GM15510 (cell line): ENCODE measurements at regions not wholly inside any gene's neighbourhood (a gene's known extent, or its start where the extent isn't known, plus 50 kb on each side); places are given as distances from the start of the nearest gene placed in this dataset.

Source experiments
- POLR2A ChIP-seq: IDR thresholded peaks from 3 replicates; pipeline ENCODE4 v1.6.1; 2011; ENCODE audit warnings: borderline replicate concordance; ENCODE audit not compliant: insufficient read length; ENCODE audit errors: extremely low read depth

DNA sequence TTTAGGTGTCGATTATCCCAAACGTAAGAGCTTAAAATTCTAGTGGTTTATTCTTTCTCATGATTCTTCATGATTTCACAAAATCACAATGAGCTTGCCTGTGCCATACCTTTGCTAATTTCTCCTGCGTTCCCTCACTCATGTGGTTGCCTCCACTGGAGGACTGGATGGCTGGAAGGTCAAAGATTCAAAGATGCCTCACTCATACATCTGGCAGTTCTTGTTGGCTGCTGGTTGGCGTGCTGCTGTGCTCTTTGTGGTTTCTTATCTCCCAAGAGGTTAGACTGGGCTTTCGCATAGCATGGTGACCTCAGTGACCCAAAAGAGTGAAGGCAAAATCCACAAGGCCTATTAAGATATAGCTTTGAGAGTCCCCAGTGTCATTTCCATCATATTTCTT, 877.6 kb upstream of the AUTS2 start:
- TF ChIP-seq POLR2A, result no peak

DNA sequence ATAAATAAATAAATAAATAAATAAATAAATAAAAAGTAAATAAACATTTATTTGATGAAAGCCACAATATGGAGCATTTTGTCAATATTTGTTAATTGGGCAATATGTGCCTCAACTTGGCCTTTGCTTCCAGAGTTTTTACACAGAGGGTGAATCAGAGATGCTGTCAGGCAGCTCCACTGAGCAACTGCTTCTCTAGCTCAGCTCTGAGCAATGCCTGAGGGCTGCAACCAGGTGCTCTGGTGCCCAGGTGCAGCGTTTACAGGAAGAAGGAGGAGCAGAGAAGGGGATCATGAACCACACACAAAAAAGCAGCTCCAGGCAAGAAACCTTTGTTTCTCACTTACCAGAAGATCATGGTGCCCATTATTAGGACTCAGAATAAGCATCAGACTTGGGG, 876.2 kb upstream of the AUTS2 start:
- no peak for TF ChIP-seq POLR2A

DNA sequence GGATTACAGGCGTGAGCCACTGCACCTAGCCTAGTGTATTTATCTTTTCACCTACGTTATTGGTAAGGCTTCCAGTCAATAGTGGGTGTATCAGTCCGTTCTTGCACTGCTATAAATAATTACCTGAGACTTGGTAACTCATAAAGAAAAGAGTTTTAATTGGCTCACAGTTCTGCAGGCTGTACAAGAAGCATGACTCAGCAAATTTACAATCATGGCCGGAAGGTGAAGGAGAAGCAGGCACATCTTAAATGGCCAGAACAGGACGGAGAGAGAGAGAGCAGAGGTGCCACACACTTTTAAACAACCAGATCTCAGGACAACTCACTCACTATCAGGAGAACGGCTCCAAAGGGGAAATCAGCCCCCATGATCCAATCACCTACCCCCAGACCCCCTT, 873.3 kb upstream of the AUTS2 start:
- no peak for TF ChIP-seq POLR2A

DNA sequence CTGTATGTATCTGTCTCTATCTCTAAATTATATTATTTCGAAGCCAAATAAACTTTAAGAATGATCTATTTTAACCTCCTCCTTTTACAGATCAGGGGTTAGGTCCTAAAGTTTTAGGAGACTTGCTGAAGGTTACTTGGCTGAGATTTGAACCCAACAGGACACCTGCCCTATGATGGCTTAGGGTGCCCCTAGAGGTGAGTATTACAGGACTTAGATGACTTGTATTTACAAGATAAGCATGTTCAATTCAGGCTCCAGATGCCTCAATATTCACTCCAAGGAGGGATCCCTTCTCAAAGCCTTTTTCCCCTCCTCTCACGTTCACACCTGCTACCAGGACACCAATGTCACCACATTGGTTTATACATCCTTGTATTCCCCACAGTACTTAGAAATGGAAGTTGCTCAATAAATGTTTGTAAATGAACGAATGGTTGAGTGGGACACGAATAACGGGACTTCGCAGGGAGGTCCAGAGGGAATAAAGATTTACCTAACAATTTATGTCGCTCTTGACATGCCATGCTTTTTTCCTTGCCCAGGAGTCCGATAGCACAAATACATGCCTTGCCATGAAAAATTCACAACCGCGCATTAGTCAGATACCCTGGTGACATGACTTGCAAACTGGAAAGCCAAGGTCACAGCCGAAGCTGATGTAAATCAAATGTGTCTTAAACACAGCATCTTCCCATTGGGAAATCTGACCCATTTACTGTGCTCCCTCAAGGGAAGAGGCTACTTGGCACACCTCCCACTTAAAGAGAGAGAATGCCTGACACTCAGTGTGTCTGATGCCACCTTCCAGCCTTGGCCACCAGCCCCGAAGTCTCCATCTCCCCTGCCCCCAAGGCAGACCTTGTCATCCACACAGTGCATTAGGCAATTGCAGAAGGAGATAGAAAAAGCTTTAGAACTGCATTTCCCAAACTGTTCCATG, 872.2 kb upstream of the AUTS2 start:
- TF ChIP-seq POLR2A, result no peak

DNA sequence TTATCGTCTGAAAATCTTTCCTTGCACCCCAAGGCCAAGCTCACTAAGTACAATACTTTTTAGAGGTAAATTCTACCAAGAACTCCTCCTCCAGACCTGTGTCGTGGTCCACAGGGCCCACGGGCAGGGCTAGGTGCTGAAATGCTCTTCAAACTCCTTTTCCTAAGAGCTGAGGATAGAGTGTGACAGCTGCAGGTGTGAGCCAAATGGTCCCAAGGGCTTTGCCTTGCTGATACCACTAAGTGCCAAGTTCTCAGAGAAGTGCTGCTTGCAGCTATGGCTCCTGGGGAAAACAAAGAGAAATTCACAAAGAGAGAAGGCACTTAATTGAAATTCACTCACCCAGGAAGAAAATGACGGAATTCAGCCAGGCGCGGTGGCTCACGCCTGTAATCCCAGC, 868.9 kb upstream of the AUTS2 start:
- TF ChIP-seq POLR2A, result no peak

DNA sequence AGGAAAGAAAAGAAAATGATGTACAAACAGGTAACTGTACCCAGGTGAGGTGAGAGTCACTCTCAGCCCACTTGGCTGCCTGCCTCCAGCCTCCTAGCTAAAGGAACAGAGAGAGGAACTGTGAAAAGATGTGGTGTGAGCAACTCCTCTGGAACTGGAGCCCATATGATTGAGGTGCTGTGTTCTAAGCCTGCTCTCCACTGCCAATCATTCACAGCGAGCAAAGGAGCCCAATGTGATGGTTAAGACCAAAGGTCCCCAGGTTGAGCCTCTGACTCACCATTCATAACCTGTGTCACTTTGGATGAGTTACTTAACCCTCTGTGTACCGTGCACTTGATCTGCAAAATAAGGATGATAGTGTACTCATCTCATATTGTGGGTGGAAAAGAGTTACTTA, 868.1 kb upstream of the AUTS2 start:
- TF ChIP-seq POLR2A, result no peak

DNA sequence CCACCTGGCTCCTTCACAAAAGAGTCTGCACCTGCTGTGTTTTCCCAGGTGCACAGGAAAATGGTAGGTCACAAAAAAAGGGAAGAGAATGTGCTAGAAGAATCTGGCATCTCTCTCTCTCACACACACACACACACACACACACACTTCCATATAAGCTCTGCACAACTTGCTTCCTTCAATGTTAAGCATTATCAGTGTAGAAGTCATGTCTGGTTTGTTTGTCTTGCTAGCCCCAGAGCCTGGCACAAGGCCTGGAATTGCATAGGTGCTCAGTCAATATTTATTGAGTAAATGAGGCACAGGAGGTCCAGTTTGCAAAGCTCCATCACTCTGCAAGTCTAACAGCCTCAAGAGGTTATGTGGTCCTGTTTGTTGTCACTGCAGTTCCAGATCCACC, 867.3 kb upstream of the AUTS2 start:
- no peak for TF ChIP-seq POLR2A

DNA sequence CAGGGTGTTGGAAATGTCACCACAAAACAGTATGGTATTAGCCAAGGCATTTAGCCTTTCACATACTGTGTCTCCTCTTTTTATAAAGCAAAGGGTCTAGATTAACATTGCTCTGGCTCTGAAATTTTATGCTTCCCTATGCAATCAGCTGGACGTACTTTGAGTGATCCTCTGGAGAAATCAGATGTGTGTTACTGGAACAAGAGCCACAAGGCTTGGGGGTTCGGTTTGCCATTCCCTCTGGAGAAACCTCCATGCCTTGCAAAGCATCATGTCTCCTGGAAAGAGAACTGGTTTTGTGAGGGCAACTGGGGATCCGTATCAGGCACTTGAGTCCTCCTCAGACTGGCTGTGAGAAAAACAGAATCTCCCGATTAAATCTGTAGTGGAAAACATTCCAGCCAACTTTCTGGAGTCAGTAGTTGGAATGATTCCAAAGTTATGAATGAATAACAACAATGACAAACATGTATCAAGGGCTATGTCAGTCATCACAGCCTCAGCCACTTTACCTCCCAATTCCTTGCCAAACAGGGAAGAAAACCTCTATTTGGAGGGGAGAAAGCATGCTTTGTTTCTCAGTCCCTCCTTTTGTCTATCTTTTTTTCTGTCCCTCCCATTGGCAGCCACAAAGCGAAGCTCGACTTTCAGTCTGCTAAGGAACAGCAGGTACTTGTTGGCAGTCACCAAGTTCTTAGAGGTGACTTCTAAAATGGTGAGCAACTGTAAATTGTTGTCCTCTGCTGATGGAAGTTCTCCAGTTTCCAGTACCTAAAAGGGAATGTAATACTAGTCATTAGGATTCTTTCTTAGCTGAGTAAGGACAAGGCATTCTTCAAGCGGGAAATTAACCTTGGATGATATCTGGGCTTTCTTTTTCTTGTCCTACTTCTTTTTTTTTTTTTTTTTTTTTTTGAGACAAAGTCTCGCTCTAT, 864.8 kb upstream of the AUTS2 start:
- TF ChIP-seq POLR2A, result no peak

DNA sequence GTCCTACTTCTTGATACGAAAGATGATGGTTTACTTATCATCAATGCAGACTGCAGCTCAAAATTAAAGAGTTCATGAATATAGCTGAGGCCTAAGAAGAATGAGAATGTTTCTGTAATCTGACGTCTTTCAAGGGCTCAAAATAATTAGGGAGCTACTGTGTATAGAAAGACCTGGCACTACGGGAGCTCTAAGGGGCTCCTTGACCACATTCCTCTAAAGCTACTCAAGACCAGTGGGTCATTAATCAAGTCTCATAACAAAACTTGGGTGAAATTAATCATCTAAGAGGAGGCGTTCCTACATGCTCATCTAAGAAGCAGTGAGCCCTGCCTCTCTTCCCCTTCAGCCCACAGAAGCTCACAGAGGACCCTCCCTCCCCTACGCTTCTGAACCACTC, 863.8 kb upstream of the AUTS2 start:
- TF ChIP-seq POLR2A, result no peak

DNA sequence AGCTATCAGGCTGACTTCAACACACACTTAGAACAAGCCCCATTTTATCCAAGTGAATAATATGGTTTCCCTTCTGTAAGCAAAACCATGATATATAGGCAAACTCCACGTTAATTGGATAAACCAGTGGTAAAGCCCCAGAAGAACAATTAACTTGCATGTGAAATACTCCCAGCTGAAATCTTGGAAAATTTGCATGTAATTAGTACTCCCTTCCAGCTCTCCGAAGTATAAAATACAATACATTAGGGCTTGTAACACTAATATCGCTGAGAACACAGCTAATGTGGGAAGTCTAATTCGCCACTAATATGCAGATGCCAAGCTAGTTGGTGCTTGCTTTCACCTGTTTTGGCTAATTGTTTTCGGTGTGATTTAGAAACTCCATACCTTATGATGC, 859.0 kb upstream of the AUTS2 start:
- no peak for TF ChIP-seq POLR2A

DNA sequence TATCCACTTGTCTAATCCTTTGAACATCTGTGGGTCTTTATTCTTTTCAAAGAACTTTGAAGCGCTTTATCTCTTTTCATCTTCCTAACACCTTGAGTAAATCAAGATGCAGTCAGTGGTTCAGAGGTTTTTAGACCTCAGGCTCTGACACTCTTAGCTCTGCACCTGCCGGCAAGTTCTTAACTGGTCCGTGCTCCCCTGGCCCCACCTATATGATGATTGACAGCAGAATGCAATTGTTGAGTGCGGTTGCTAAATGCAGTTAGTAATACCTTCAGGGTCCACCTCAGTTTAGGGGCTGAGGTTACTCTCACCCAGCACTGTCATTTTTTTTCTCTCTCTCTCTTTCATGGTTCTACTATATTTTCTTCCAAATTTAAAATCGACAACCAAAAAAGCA, 854.2 kb upstream of the AUTS2 start:
- TF ChIP-seq POLR2A, result no peak

DNA sequence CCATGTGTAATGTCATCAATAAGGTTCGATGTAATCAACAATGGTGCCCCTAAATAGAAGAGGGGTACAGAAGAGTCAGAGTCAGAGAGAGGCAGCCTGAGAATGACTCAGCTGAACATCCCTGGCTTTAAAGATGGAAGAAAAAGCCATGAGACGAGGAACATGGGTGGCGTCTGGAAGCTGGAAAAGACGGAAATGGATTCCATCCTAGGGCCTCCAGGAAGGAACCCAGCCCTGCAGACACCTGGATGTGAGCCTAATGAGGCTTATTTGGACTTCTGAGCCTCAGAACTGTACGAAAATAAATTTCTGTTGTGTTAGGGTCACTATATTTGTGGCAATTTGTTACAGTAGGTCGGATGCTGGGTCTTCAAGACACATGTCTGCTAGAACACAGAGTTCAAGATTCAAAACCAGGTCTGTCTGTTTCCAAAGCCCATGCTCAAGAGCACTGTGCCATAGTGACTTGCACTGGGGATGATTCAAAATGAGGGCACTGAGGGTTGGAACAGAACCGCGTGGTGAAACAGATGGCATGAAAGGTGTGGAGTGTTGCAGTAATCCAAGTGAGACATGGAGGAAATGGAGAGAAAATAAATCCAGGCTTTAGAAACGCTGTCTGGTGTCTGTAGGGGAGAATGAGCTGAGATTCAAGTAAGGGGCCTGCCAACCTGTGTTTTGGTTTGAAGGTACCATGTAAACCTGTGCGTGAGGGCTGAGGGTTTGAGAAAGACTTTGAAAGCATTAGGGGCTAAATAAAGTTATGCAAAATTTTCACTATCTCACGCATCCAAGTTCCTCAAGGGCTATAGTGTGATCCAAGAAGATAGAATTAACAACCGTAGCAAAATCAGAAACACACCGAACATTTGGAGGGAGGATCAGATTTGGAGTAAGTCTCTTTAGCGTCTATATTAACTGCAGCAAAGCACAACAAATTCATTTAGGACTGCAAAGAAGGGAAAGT, 849.1 kb upstream of the AUTS2 start:
- TF ChIP-seq POLR2A, result no peak

DNA sequence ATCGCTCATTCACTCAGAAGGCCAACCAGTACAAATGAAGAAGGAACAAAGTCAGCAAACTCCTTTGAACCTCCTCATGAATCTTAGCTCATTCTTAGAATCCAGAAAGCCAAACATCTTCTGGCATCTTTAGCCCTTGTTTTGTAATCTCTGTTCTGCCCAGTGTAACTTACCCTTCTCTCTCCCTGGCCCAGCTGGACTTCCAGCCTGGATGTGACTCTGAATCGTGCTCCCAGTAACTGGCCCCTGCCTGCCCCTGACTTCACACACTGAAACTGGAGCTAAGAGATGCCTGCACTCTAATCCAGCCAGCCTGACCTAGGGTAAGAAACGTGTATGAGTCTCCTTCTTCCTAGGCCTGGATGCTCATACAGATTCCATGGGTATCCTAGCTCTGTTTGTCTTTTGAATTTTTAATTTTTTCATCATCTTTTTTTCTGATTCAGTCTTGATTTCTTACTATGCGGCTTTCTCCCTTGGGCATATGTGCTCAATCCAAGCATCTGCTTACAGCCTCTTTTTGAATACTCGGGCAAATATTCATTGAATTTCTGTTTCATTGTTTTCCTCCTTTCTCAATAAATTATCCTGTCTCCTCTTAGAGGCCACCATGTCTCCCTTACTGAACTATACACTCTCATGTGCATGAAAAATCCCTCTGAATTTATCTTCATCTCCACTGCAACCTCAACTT, 845.6 kb upstream of the AUTS2 start:
- TF ChIP-seq POLR2A, result no peak

DNA sequence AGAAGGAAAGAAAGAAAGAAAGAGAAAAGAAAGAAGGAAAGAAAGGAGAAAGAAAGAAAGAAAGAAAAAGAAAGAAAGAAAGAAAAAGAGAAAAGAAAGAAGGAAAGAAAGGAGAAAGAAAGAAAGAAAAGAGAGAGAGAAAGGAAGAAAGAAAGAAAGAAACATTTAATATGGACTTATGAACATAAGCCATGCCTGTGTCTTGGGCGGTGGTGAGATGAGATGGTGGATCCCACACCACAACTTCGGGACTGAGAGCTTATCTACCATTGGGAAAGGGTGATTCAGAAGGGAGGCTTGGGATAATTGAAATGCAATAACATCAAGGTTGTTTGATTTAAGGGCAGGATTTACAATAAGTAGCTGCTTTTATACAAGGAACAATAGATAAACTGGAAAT, 843.9 kb upstream of the AUTS2 start:
- no peak for TF ChIP-seq POLR2A
